ENCODE measurements at regions not wholly inside any gene's neighbourhood (a gene's known extent, or its start where the extent isn't known, plus 50 kb on each side); places are given as distances from the start of the nearest gene placed in this dataset.
A peak's percentile ranks its signal among the peaks of the same experiment; 100 is the strongest.

GRCh38 chr2:239902749-239903201, 122.4 kb downstream of the NDUFA10 start:
- no peaks in the 10 kb centered on the region for H3K36me3 ChIP-seq

DNA sequence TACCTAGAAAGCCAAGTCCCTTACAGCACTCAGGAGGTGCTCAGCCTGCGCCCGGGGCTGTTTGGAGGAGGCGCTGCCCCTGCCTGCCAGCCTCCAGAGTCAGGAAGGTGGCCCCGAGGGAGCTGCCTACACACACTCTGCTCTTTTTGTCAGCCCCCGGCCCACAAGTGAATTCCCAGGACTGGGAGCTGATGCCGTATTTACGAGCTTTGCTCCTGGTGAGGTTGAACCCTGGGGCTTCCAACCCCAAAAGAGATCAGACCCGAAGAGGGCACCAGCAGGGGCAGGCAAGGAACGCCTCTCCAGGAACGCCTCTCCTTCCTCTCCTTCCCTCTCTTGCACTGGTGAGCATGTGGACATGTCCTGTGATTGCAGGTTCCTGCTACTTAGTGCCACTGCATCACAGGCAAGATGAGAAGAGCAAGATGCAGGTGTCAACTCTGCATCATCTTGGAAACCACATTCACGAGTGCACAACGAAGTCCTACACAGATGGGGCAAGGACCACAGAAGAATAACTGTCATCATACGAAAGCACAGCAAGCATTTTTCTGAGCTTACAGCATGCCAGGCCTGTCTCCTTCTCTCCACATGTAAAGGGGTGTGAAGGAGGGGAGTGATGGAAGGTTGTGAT, 126.7 kb downstream of the NDUFA10 start:
- H3K27ac ChIP-seq = no peak overlapping the region
- TF ChIP-seq POLR2A (IDR thresholded peaks at IDR 0.05) = no peak
- no peak for TF ChIP-seq POLR2AphosphoS5 (IDR thresholded peaks at IDR 0.05)
- no peak for TF ChIP-seq EP300 (IDR thresholded peaks at IDR 0.05)
- TF ChIP-seq, protein P1, sequence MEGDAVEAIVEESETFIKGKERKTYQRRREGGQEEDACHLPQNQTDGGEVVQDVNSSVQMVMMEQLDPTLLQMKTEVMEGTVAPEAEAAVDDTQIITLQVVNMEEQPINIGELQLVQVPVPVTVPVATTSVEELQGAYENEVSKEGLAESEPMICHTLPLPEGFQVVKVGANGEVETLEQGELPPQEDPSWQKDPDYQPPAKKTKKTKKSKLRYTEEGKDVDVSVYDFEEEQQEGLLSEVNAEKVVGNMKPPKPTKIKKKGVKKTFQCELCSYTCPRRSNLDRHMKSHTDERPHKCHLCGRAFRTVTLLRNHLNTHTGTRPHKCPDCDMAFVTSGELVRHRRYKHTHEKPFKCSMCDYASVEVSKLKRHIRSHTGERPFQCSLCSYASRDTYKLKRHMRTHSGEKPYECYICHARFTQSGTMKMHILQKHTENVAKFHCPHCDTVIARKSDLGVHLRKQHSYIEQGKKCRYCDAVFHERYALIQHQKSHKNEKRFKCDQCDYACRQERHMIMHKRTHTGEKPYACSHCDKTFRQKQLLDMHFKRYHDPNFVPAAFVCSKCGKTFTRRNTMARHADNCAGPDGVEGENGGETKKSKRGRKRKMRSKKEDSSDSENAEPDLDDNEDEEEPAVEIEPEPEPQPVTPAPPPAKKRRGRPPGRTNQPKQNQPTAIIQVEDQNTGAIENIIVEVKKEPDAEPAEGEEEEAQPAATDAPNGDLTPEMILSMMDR (IDR thresholded peaks at IDR 0.05) = no peak
- H3K4me1 ChIP-seq = no peaks in the 10 kb centered on the region
- peak in 1 of 2 donors; percentile 10 for DNase-seq
- H3K27me3 ChIP-seq = peaks cover 0 to 11% (median 0%) of the 10 kb centered on the region in 3 donors
- 84 to 93% (median 90%) methylated on average over 11 to 13 of the region's 13 CpGs for WGBS, 5 donors
- no peak overlapping the region for H3K4me3 ChIP-seq
- no peaks in the 10 kb centered on the region for H3K9me3 ChIP-seq
- intact Hi-C loops (cut with DNase I; ENCODE audit: low total_unique reads) = no loop called here
- H3K36me3 ChIP-seq = no peaks in the 10 kb centered on the region

More at GRCh38 chr2:239902749-239903201, 122.4 kb downstream of the NDUFA10 start:
- no peak overlapping the region for H3K27ac ChIP-seq
- 43 to 59% (median 45%) methylated on average over 11 of the region's 11 CpGs for WGBS, 5 donors
- TF ChIP-seq POLR2A (IDR thresholded peaks at IDR 0.05) = no peak
- TF ChIP-seq EP300 (IDR thresholded peaks at IDR 0.05) = no peak
- no peak for TF ChIP-seq POLR2AphosphoS5 (IDR thresholded peaks at IDR 0.05)
- TF ChIP-seq, protein P1 (IDR thresholded peaks at IDR 0.05) = no peak
- peaks cover 0 to 4% (median 0%) of the 10 kb centered on the region in 3 donors for H3K27me3 ChIP-seq
- intact Hi-C loops (cut with DNase I; ENCODE audit: low total_unique reads) = no loop called here
- no peaks in the 10 kb centered on the region for H3K4me1 ChIP-seq
- DNase-seq = peak in 1 of 2 donors; percentile 13
- H3K4me3 ChIP-seq = no peak overlapping the region
- peaks cover 0 to 7% (median 0%) of the 10 kb centered on the region in 4 donors for H3K9me3 ChIP-seq

DNA sequence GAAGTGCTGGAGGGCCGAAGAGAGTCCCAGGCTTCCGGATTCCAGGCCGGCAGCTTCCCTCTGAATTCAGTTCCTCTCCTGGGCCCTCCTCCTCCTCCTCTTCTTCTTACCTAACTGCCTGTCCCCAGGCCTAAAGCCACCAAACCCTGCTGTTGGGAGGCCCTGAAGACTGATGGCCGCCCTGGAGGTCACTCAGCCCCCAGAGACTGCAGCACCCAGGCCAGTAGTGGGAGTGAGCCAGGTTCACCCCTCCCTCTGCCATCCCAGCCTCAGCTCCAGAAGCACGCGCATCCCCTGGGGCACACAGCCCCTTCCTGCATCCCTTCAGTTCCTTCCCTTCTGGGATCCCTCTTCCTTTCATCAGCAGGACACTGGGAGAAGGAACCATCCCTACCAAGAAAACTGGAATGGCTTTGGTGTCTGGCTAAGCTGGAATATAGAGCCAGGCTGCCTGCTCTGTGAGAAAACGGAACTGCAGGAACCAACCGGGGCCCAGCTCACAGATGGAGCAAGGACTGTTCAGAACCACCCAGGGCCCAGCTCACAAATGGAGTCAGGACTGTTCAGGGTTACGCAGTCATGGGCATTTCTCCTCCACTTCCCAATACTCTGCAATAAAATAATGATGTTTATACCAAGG, 127.4 kb downstream of the NDUFA10 start:
- Histone ChIP-seq H3K4me1 (no peaks in the 10 kb centered on the region), H3K36me3 (no peaks in the 10 kb centered on the region), H3K9me3 (no peaks in the 10 kb centered on the region), H3K4me3 (no peak overlapping the region), H3K27ac (no peak overlapping the region), H3K27me3 (peaks cover 0 to 7% (median 0%) of the 10 kb centered on the region in 3 donors)
- TF ChIP-seq, protein P1 (IDR thresholded peaks at IDR 0.05) = no peak
- TF ChIP-seq POLR2A (IDR thresholded peaks at IDR 0.05) = no peak
- no peak for TF ChIP-seq EP300 (IDR thresholded peaks at IDR 0.05)
- TF ChIP-seq POLR2AphosphoS5 (IDR thresholded peaks at IDR 0.05) = no peak
- WGBS, 5 donors = 78 to 93% (median 89%) methylated on average over 7 to 9 of the region's 9 CpGs
- intact Hi-C loops (cut with DNase I; ENCODE audit: low total_unique reads) = no loop called here
- peak in 1 of 2 donors; percentile 19 for DNase-seq

DNA sequence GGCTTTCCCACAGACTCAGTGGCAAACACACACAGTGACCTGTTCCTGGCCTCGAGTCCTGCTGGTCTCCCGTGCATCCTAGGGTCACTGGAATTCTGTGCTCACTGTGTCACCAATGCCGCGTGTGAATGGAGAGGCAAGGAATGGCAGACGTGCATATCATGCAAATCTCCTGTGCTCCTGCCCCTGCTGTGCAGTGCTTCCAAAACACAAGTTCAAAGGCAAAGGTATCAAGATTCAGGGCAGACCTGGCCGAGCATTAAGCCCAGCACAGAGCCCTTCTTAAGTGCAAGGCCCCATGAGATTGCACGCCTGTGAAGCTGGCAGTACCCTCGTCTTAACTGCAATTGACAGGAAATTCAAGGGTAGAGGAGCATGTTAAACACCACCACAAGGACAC, 129.1 kb downstream of the NDUFA10 start:
- TF ChIP-seq POLR2A (IDR thresholded peaks at IDR 0.05) (no peak), POLR2AphosphoS5 (IDR thresholded peaks at IDR 0.05) (no peak), EP300 (IDR thresholded peaks at IDR 0.05) (no peak)
- TF ChIP-seq, protein P1 (IDR thresholded peaks at IDR 0.05) = no peak
- Histone ChIP-seq H3K27me3 (peaks cover 0 to 7% (median 0%) of the 10 kb centered on the region in 3 donors), H3K27ac (no peak overlapping the region), H3K4me1 (no peaks in the 10 kb centered on the region), H3K9me3 (no peaks in the 10 kb centered on the region), H3K4me3 (no peak overlapping the region), H3K36me3 (no peaks in the 10 kb centered on the region)
- peak in 1 of 2 donors; percentile 11 for DNase-seq
- intact Hi-C loops (cut with DNase I; ENCODE audit: low total_unique reads) = no loop called here
- 51 to 66% (median 60%) methylated on average over 7 to 8 of the region's 8 CpGs for WGBS, 5 donors

All from stomach (tissue), 8 donors.